D721Med (cell line): ENCODE measurements at regions not wholly inside any gene's neighbourhood (a gene's known extent, or its start where the extent isn't known, plus 50 kb on each side); places are given as distances from the start of the nearest gene placed in this dataset.

Experiments used
- DNase-seq: peaks from one replicate; pipeline ENCODE4 v3.0.0; 2011; ENCODE audit warnings: low spot score; ENCODE audit not compliant: insufficient read length
- FAIRE-seq: peaks from 2 replicates; lab custom pipeline; 2011; peaks lifted over from hg19 to GRCh38; lab: Jason Lieb, UNC
- CTCF ChIP-seq: IDR thresholded peaks from 2 replicates; pipeline ENCODE4 v1.5.1; 2012; ENCODE audit warnings: mild to moderate bottlenecking, control low read depth; ENCODE audit not compliant: insufficient read depth; ENCODE audit errors: missing control alignments

GRCh38 chr3:127458696-127459604, 131.6 kb downstream of the TPRA1 start:
- TF ChIP-seq CTCF, result no peak
- no peak for DNase-seq
- FAIRE-seq, result no peak

GRCh38 chr3:127457546-127458145, 132.9 kb downstream of the TPRA1 start:
- DNase-seq, result no peak

GRCh38 chr3:127457094-127457475, 133.4 kb downstream of the TPRA1 start:
- TF ChIP-seq CTCF, result no peak
- FAIRE-seq (no peak), DNase-seq (no peak)

More at GRCh38 chr3:127457546-127458145, 132.9 kb downstream of the TPRA1 start:
- TF ChIP-seq CTCF, result no peak
- no peak for FAIRE-seq

- no peak for TF ChIP-seq CTCF
- FAIRE-seq (no peak), DNase-seq (no peak)
Measured at GRCh38 chr3:127456471-127457093, 134.0 kb downstream of the TPRA1 start.

- DNase-seq, result peak; percentile 98
- peak; percentile 91 for TF ChIP-seq CTCF
- FAIRE-seq, result no peak
Measured at GRCh38 chr3:127455541-127456450, 134.7 kb downstream of the TPRA1 start.

GRCh38 chr3:127454968-127455367, 135.6 kb downstream of the TPRA1 start:
- TF ChIP-seq CTCF, result no peak
- no peak for DNase-seq
- no peak for FAIRE-seq
